ENCODE measurements at regions not wholly inside any gene's neighbourhood (a gene's known extent, or its start where the extent isn't known, plus 50 kb on each side); places are given as distances from the start of the nearest gene placed in this dataset.

DNA sequence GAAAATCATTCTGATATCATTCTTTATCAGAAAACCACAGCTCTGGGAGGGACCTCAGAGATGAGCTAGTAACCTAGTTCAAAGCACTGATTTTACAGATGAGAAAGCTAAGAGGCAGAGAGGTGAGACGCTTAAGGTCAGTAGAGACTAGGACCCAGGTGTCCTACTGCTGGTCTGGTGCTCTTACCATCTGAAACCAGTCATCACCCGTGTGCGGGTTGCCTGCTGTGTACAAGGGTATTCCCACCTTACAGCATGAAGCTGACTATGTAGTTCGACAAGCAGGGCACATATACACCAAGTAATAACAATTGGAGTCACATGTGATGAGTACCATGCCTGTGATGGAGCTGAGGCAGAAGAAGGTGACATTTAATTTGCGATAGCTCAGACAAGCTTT lies 133.7 kb downstream of the ADAMTS15 start:
- Histone ChIP-seq H3K4me1 (peaks cover 0 to 42% (median 31%) of the 10 kb centered on the region in 4 donors), H3K4me3 (no peak overlapping the region), H3K27me3 (no peaks in the 10 kb centered on the region), H3K27ac (peak overlapping the region; percentile 70 to 77), H3K9me3 (no peaks in the 10 kb centered on the region), H3K36me3 (no peaks in the 10 kb centered on the region)
- intact Hi-C loops (cut with DNase I; ENCODE audit: low total_unique reads) = no loop called here
- TF ChIP-seq, protein P1, sequence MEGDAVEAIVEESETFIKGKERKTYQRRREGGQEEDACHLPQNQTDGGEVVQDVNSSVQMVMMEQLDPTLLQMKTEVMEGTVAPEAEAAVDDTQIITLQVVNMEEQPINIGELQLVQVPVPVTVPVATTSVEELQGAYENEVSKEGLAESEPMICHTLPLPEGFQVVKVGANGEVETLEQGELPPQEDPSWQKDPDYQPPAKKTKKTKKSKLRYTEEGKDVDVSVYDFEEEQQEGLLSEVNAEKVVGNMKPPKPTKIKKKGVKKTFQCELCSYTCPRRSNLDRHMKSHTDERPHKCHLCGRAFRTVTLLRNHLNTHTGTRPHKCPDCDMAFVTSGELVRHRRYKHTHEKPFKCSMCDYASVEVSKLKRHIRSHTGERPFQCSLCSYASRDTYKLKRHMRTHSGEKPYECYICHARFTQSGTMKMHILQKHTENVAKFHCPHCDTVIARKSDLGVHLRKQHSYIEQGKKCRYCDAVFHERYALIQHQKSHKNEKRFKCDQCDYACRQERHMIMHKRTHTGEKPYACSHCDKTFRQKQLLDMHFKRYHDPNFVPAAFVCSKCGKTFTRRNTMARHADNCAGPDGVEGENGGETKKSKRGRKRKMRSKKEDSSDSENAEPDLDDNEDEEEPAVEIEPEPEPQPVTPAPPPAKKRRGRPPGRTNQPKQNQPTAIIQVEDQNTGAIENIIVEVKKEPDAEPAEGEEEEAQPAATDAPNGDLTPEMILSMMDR (IDR thresholded peaks at IDR 0.05) = no peak
- DNase-seq = no peak

DNA sequence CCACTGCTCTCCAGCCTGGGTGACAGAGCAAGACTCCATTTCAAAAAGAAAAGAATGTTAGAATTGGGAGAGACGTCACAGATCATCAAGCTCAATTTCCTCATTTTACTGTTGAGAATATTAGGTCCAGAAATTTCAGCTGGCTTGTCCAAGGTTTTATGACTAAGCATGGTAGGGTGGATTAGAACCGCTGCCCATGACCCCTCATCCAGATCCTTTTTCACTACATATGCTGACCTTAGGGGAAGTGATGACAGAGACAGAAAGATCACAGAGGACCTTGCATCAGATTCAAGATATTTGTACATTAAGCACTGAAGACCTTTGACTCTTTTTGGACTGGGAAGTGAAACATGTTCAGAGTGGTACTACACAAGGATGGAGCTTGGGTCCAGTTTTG lies 134.5 kb downstream of the ADAMTS15 start:
- intact Hi-C loops (cut with DNase I; ENCODE audit: low total_unique reads) = no loop called here
- Histone ChIP-seq H3K27ac (peak overlapping the region in 1 of 2 donors; percentile 70), H3K4me3 (no peak overlapping the region), H3K9me3 (no peaks in the 10 kb centered on the region), H3K27me3 (no peaks in the 10 kb centered on the region), H3K4me1 (peaks cover 0 to 42% (median 31%) of the 10 kb centered on the region in 4 donors), H3K36me3 (no peaks in the 10 kb centered on the region)
- DNase-seq = no peak
- TF ChIP-seq, protein P1 (IDR thresholded peaks at IDR 0.05) = no peak

DNA sequence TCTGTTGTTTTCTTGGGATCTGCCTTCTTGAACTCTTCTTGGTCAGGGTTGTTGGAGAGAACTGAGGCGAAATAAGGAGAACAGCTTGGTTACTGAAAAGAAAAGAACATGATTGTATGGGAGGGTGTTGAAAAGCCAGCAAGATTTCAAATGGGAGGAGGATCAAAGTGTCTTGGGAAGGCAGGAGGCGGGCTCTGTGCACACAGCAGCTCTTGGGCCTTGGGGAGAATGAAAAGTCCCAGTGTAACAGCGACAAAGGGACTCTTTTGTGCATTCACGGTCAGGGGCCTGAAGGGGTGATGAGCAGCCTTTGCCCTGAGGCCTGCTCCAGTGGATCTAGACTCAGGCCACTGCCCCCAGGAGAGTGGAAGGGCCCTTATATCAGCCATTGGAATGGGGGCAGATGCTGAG lies 135.4 kb downstream of the ADAMTS15 start:
- Histone ChIP-seq H3K36me3 (no peaks in the 10 kb centered on the region), H3K27me3 (no peaks in the 10 kb centered on the region), H3K27ac (peak overlapping the region in 1 of 2 donors; percentile 70), H3K9me3 (no peaks in the 10 kb centered on the region), H3K4me1 (peaks cover 0 to 42% (median 31%) of the 10 kb centered on the region in 4 donors), H3K4me3 (no peak overlapping the region)
- DNase-seq = no peak
- intact Hi-C loops (cut with DNase I; ENCODE audit: low total_unique reads) = no loop called here
- TF ChIP-seq, protein P1 (IDR thresholded peaks at IDR 0.05) = no peak

DNA sequence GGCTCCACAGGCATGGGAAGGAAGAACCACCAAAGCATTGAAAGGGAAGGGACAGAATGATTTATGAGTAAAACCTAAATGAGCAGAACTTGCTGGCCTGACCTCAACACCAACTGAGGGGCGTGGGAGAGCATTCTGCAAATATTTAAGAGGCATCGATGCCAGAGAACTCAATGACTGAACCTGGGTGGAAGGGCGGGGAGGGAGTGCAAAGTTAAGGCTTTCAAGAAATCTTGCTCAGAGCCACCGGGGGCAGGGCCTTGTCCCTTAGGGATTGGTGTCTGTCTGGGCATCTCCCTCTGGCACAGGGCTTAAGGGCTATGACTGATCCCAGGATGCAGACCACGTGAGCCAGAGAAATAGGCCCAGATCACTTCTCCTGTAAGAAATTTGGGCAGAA lies 137.1 kb downstream of the ADAMTS15 start:
- intact Hi-C loops (cut with DNase I; ENCODE audit: low total_unique reads) = no loop called here
- H3K27ac ChIP-seq = peak overlapping the region; percentile 65 to 70
- H3K4me3 ChIP-seq = no peak overlapping the region
- H3K36me3 ChIP-seq = no peaks in the 10 kb centered on the region
- no peaks in the 10 kb centered on the region for H3K9me3 ChIP-seq
- H3K4me1 ChIP-seq = peaks cover 0 to 38% (median 29%) of the 10 kb centered on the region in 4 donors
- no peak for DNase-seq
- no peaks in the 10 kb centered on the region for H3K27me3 ChIP-seq
- TF ChIP-seq, protein P1 (IDR thresholded peaks at IDR 0.05) = no peak

DNA sequence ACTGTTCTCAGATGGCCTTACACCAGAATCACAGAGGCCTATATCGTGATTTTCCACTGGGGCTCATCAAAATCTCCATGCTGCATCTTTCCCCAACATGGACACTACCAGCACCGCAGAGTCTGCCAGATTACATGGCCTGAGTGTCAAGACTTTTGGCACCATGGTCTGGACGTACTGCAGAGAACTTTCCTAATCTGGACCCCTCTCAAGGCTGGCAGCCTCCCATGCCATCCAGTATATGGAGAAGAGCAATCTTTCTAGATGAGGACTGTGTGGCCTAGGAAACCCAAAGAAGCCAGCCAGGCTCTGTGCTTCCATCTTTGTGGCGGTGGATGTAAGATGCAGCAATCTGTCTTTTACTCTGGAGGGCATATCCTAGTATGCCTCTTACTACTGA lies 139.2 kb downstream of the ADAMTS15 start:
- TF ChIP-seq, protein P1 (IDR thresholded peaks at IDR 0.05) = no peak
- Histone ChIP-seq H3K27me3 (no peaks in the 10 kb centered on the region), H3K9me3 (no peaks in the 10 kb centered on the region), H3K36me3 (no peaks in the 10 kb centered on the region), H3K27ac (no peak overlapping the region), H3K4me1 (peaks cover 0 to 19% (median 15%) of the 10 kb centered on the region in 4 donors), H3K4me3 (no peak overlapping the region)
- DNase-seq = no peak
- intact Hi-C loops (cut with DNase I; ENCODE audit: low total_unique reads) = no loop called here

DNA sequence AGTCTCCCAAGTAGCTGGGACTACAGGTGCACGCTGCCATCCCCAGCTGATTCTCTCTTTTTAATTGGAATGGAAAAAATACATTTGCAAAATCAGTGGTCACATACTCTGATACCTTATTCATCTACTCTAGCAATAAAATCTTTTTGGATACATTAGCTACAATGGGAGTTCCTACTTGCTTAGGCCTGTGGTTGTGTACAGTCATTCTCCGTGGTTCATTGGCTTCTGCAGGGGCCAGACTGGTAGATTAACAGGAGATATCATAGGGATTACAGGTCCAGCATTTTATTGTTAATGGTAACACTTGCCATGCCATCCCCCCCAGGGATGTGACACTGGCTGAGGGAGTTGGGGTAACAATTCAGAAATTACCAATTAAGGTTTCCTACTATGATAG lies 140.0 kb downstream of the ADAMTS15 start:
- Histone ChIP-seq H3K4me3 (no peak overlapping the region), H3K9me3 (no peaks in the 10 kb centered on the region), H3K4me1 (peaks cover 0 to 19% (median 15%) of the 10 kb centered on the region in 4 donors), H3K27me3 (no peaks in the 10 kb centered on the region), H3K27ac (no peak overlapping the region), H3K36me3 (no peaks in the 10 kb centered on the region)
- TF ChIP-seq, protein P1 (IDR thresholded peaks at IDR 0.05) = no peak
- intact Hi-C loops (cut with DNase I; ENCODE audit: low total_unique reads) = no loop called here
- DNase-seq = no peak
